Vagina (tissue), 2 donors: ENCODE measurements at regions not wholly inside any gene's neighbourhood (a gene's known extent, or its start where the extent isn't known, plus 50 kb on each side); places are given as distances from the start of the nearest gene placed in this dataset.

Source experiments
- CTCF ChIP-seq, 3 experiments: fragments of 450-650 bp in 2 of 3; fragments of 200-600 bp in 1 of 3; sonication (generic) in 1 of 3; IDR thresholded peaks; one replicate each; pipeline ENCODE4 v1.5.1; 2017 to 2019; ENCODE audit warnings: antibody characterized with exemption in 3 of 3, mild to moderate bottlenecking in 2 of 3, moderate library complexity in 2 of 3
- POLR2A ChIP-seq, 2 donors: fragments of 450-650 bp; IDR thresholded peaks; one replicate each; pipeline ENCODE4 v1.6.1; 2017; ENCODE audit warnings: antibody characterized with exemption in 2 of 2, mild to moderate bottlenecking in 2 of 2, moderate library complexity in 2 of 2
- POLR2AphosphoS5 ChIP-seq, 2 donors: sonication (generic); formaldehyde crosslinking; IDR thresholded peaks; one replicate each; pipeline ENCODE4 v1.9.0; 2017; ENCODE audit warnings: antibody characterized with exemption in 2 of 2, mild to moderate bottlenecking in 2 of 2, low read depth in 1 of 2; ENCODE audit not compliant: insufficient read depth in 1 of 2

GRCh38 chr1:55519276-55519675, 304.1 kb upstream of the USP24 start:
- TF ChIP-seq CTCF (IDR thresholded peaks at IDR 0.05) (no peak), POLR2AphosphoS5 (IDR thresholded peaks at IDR 0.05; ENCODE audit: insufficient read depth in 1 of 2, low read depth in 1 of 2) (no peak), POLR2A (IDR thresholded peaks at IDR 0.05) (no peak)
